Choroid plexus epithelial cell (primary cell): ENCODE measurements at regions not wholly inside any gene's neighbourhood (a gene's known extent, or its start where the extent isn't known, plus 50 kb on each side); places are given as distances from the start of the nearest gene placed in this dataset.
A peak's percentile ranks its signal among the peaks of the same experiment; 100 is the strongest.

Experiments used
- DNase-seq: peaks from one replicate; pipeline ENCODE4 v3.0.0-alpha.2; 2010; ENCODE audit warnings: low read depth
- H3K4me3 ChIP-seq: 2 replicates; pipeline ENCODE4 v1.5.1; 2011; ENCODE audit warnings: low read depth, mild to moderate bottlenecking, control low read depth, low read length, moderate library complexity
- TF ChIP-seq, protein P1 (sequence below): conservative IDR thresholded peaks from 2 replicates; pipeline ENCODE4 v1.5.1; 2011; ENCODE audit warnings: low read depth, mild to moderate bottlenecking, control low read depth, inconsistent platforms, low read length, moderate library complexity

GRCh38 chr18:54774981-54775665 is 53.2 kb upstream of the RAB27B start:
- TF ChIP-seq, protein P1, sequence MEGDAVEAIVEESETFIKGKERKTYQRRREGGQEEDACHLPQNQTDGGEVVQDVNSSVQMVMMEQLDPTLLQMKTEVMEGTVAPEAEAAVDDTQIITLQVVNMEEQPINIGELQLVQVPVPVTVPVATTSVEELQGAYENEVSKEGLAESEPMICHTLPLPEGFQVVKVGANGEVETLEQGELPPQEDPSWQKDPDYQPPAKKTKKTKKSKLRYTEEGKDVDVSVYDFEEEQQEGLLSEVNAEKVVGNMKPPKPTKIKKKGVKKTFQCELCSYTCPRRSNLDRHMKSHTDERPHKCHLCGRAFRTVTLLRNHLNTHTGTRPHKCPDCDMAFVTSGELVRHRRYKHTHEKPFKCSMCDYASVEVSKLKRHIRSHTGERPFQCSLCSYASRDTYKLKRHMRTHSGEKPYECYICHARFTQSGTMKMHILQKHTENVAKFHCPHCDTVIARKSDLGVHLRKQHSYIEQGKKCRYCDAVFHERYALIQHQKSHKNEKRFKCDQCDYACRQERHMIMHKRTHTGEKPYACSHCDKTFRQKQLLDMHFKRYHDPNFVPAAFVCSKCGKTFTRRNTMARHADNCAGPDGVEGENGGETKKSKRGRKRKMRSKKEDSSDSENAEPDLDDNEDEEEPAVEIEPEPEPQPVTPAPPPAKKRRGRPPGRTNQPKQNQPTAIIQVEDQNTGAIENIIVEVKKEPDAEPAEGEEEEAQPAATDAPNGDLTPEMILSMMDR: no peak
- H3K4me3 ChIP-seq: no peak overlapping the region
- no peak for DNase-seq

DNA sequence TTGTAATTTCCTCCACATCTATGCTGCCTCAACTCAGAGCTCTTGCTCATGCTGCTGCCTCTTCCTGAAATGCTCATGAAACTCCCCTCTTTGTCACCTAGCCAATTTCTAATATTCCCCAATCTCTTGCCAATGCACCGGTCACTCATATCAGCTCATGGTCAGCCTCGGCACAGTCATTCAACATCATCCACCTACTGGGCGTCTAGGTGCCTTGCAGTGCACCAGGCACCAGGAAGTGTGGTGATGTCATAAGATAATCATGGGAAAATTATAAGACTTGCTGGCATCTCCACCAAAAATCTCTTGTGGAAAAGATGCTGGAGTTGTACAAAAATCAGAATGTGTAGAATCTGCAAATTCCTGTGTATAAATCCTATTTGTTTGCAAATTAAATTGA is 52.6 kb upstream of the RAB27B start:
- H3K4me3 ChIP-seq: no peak overlapping the region
- TF ChIP-seq, protein P1: peak; percentile 71
- peak; percentile 88 for DNase-seq

- TF ChIP-seq, protein P1: no peak
- H3K4me3 ChIP-seq: no peak overlapping the region
- DNase-seq: peak; percentile 99
Observed at GRCh38 chr18:54776282-54776977, 51.8 kb upstream of the RAB27B start.

DNA sequence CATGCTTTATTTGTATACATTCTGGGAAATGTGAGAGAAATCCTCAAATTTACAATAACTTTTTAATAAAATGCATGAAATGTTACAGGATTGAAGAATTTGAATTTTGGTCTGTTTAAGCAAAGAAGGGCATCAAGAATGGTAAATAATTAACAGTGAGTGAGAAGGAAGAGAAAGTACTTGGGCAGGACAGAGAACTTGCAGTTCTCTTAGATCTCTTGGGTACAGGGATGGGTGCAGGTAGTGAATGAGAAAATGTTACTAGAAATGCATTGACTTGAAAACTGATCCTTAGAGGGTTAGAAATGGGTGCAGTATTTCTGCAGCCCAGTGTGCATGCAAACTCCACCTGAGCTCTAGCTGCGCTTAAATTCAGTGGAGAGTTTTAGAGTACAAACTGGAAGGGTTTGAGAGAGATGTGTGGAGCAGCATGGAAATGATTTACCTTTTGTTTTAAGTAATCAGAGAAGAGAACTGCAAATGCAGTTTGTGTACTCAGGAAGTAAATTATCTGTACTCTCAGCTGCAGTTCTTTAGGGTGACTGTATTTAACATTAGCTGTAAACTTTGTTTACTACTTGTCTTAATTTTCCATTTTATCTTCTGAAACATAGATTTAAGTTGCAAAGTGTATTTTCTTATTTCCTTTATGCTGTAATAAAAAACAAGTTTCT is 51.0 kb upstream of the RAB27B start:
- TF ChIP-seq, protein P1: no peak
- no peak for DNase-seq
- no peak overlapping the region for H3K4me3 ChIP-seq

DNA sequence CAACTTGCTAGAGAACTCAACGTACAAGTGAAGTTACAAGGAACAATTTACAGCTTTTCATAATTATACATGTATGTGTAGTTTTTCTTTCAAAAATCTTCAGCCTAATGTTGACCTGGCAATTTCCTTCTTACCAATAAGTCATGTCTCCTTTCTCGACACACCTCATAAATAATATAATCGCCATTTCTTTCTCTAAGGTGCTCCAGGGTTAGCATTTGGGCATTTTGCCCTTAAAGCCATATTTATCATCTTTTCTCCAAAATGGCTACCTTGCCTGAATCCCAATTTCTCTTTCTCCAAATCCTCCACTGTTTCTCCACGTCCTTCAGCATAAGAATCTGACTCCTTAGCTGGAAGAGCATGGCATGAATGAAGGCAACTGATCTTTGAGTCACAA is 50.3 kb upstream of the RAB27B start:
- TF ChIP-seq, protein P1: no peak
- no peak overlapping the region for H3K4me3 ChIP-seq
- DNase-seq: no peak
